AG04449 (cell line): ENCODE measurements at regions not wholly inside any gene's neighbourhood (a gene's known extent, or its start where the extent isn't known, plus 50 kb on each side); places are given as distances from the start of the nearest gene placed in this dataset.

Experiments
- CTCF ChIA-PET: fragments of 350-600 bp; formaldehyde crosslinking; extraction: SDS; loops from one replicate; lab custom pipeline; 2021; ENCODE audit warnings: antibody characterized with exemption; lab: Yijun Ruan, JAX
- POLR2A ChIA-PET: fragments of 400-600, 350-600 bp; formaldehyde crosslinking; extraction: SDS; loops from one replicate; lab custom pipeline; 2020; ENCODE audit warnings: antibody characterized with exemption, inconsistent platforms; lab: Yijun Ruan, JAX
- DNase-seq: peaks from one replicate; pipeline ENCODE4 v3.0.0-alpha.2; 2010; ENCODE audit warnings: low read depth, low spot score
- H3K4me3 ChIP-seq: 2 replicates; pipeline ENCODE4 v1.5.1; 2011; ENCODE audit warnings: low read depth, mild to moderate bottlenecking, control low read depth, low read length
- TF ChIP-seq, protein P1 (sequence below): IDR thresholded peaks from one replicate; pipeline ENCODE4 v1.5.1; 2011; ENCODE audit warnings: mild to moderate bottlenecking, moderate library complexity, low read length, control low read depth, inconsistent platforms; ENCODE audit not compliant: insufficient read depth; ENCODE audit errors: missing control alignments

DNA sequence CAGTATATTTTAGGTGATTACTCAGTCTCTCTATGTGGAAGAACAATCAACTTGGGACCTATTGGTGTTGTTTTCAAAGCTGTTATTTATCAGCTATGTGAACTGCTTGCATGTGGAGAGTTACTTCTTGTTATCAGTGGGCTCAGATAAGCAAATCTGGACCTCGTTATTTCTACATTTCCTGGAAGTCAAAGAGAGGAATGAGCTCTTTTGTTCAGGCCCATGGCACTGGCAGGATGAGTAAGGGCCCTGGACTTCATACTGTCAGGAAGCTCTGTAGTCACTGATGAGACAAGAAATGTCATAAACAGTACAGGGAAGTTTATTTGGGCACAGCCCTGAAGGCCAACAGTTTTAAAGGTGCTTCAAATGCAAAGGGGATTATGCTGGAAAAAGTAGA, 760.6 kb upstream of the EPHA5 start:
- ChIA-PET CTCF (no interaction called here), POLR2A (no interaction called here)
- TF ChIP-seq, protein P1, sequence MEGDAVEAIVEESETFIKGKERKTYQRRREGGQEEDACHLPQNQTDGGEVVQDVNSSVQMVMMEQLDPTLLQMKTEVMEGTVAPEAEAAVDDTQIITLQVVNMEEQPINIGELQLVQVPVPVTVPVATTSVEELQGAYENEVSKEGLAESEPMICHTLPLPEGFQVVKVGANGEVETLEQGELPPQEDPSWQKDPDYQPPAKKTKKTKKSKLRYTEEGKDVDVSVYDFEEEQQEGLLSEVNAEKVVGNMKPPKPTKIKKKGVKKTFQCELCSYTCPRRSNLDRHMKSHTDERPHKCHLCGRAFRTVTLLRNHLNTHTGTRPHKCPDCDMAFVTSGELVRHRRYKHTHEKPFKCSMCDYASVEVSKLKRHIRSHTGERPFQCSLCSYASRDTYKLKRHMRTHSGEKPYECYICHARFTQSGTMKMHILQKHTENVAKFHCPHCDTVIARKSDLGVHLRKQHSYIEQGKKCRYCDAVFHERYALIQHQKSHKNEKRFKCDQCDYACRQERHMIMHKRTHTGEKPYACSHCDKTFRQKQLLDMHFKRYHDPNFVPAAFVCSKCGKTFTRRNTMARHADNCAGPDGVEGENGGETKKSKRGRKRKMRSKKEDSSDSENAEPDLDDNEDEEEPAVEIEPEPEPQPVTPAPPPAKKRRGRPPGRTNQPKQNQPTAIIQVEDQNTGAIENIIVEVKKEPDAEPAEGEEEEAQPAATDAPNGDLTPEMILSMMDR: no peak
- no peak overlapping the region for H3K4me3 ChIP-seq
- no peak for DNase-seq

DNA sequence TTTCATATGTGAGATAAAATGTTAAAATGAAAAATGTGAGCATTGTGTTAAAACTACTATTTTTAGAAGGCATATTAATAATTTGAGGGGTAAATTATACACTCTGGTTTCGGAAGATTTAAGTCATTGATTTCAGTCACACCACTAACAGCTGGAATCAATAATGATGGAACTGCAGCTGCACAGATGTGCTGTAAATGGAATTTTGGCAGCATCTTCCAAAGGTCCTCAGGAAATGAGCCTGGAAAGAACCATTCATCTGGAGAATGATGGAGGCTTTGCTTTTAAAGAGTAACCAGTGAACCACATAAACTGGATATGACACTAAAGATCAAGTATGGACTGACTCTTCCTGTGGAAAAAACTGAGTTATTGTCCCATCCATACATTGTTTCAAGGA, 759.0 kb upstream of the EPHA5 start:
- H3K4me3 ChIP-seq: no peak overlapping the region
- ChIA-PET POLR2A (no interaction called here), CTCF (no interaction called here)
- DNase-seq: no peak
- TF ChIP-seq, protein P1: no peak

DNA sequence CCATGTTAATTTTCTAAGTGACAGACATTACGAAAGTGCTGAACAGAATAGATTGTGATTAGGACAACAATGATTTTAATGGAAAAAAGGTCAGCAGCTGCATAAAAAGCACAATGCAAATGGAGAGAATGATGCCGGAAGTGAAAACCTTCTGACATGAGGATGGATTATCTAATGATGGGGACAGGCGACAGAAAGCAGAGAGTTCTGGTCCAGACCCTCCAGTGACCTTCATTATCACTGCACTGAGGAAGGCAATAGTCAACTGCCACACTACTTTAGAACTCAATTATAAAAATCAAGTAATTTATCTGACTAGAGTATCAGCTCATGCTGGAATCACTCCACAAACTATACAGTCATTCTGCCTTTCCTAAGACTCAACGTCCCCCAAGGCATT, 746.1 kb upstream of the EPHA5 start:
- no peak overlapping the region for H3K4me3 ChIP-seq
- TF ChIP-seq, protein P1: no peak
- POLR2A ChIA-PET: no interaction called here
- no peak for DNase-seq
- CTCF ChIA-PET: no interaction called here

DNA sequence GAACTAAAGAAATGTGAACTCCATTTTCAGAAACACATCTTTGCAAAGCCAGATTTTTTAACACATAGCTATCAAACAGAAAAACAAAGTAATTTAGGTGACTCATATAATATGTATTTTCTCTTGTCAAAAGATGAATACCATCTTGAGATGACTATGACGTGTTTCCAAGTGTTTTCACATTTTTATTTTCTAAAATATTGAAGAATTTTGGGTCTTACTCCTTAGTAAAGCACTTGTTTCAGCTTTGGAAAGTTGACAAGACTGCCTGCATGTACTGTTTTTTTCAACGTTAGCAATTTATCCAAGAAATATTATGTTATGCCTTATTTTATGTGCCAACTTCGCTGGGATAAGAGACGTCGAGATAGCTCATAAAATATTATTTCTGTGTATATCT, 733.9 kb upstream of the EPHA5 start:
- H3K4me3 ChIP-seq: no peak overlapping the region
- TF ChIP-seq, protein P1: no peak
- POLR2A ChIA-PET: no interaction called here
- CTCF ChIA-PET: no interaction called here
- DNase-seq: no peak

DNA sequence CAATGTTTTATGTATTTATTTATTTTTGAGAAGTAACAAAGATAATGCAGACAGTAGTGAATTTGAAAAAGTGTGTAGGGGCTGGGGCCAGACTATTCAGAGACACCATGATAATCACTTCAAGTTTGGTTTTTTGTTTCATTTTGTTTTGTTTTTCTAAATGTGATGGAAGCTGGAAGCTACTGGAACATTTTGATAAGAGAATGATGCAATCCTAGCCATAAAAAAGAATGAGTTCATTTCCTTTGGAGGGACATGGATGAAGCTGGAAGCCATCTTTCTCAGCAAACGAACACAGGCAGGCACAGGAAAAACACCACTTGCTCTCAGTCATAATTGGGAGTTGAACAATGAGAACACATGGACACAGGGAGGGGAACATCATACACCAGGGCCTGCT, 706.6 kb upstream of the EPHA5 start:
- DNase-seq: no peak
- no peak overlapping the region for H3K4me3 ChIP-seq
- TF ChIP-seq, protein P1: no peak
- CTCF ChIA-PET: no interaction called here
- POLR2A ChIA-PET: no interaction called here

DNA sequence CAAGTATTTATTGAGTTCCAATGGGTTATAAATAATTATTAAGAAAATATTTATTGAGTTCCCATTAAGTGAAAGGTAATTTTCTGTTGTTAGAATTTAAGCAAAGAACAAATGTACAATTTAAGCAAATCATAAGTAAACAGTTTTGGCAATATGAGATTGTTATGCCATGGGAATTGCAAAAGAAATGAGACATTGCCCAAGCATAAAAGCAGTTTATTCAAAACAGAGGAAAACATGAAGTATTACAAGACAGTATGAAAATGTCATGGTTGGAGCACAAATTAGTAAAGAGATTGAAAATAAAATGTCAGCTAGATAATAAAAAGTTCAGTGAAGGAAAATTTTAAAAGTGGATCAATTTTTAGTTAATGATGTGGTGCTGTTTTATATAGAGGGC, 706.1 kb upstream of the EPHA5 start:
- TF ChIP-seq, protein P1: no peak
- CTCF ChIA-PET: no interaction called here
- POLR2A ChIA-PET: no interaction called here
- no peak for DNase-seq
- no peak overlapping the region for H3K4me3 ChIP-seq
